Muscle of leg (tissue), 3 donors: ENCODE measurements at regions not wholly inside any gene's neighbourhood (a gene's known extent, or its start where the extent isn't known, plus 50 kb on each side); places are given as distances from the start of the nearest gene placed in this dataset.
A peak's percentile ranks its signal among the peaks of the same experiment; 100 is the strongest.
"Not testable (repeated sequence)": the region's sequence is repeated elsewhere in the genome, so short reads cannot be mapped to it uniquely, and the experiment has no call there.

Source experiments
- DNase-seq: peaks from one replicate; pipeline ENCODE4 v3.0.0; 2013
- H3K27ac ChIP-seq: one replicate; pipeline ENCODE4 v1.5.1; 2013; ENCODE audit warnings: mild to moderate bottlenecking, low read length, control low read depth
- H3K27me3 ChIP-seq: one replicate; pipeline ENCODE4 v1.6.1; 2013; ENCODE audit warnings: low read length; ENCODE audit not compliant: control insufficient read depth, insufficient read depth
- H3K36me3 ChIP-seq: one replicate; pipeline ENCODE4 v1.6.1; 2013; ENCODE audit warnings: low read length; ENCODE audit not compliant: control insufficient read depth, insufficient read depth
- H3K4me1 ChIP-seq: one replicate; pipeline ENCODE4 v1.6.1; 2013; ENCODE audit warnings: low read length; ENCODE audit not compliant: control insufficient read depth, insufficient read depth
- H3K4me3 ChIP-seq: one replicate; pipeline ENCODE4 v1.5.1; 2013; ENCODE audit warnings: low read length, control low read depth
- H3K9me3 ChIP-seq: replicated peaks from 2 replicates; pipeline ENCODE4 v1.6.1; 2013; ENCODE audit warnings: low read depth, low read length; ENCODE audit not compliant: control insufficient read depth
- WGBS: methylation state at CpG from one replicate; pipeline ENCODE4 v1.1.5; 2013; ENCODE audit warnings: missing lambda C conversion rate; ENCODE audit not compliant: insufficient coverage; 5-methylcytosine and 5-hydroxymethylcytosine counted together

DNA sequence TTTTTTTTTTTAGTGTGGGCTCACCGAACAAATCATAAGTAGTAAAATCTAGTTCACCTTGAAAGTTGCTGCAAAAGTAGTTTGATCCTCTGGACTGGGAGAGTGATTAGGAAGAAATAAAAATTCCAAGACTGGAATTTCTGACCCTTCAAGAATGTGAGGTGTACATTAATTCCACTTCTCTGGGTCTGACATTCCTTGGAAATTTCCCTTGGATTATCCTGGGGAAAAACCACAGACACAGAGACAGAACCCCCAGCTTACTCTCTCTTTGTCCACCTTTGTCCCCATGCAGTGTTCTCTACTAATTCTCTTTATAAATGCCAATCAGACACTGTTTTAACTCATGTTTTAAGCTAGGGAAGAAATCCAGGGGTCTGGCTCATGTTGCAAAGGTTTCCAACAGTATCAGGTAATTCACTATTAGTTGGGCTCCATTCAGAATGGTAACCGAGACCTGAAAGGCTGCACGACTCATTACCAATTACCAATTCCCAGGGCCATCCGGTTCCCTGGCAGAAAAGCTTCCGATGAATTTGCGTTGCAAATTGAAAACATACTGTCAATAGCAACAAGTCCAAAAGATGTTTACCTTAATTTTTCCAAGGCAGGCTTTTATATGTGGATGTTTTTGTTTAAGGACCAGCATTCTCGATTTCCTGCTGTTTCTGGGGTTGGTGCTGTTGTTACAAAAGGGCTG lies 86.3 kb downstream of the BAMBI start:
- no peak overlapping the region for H3K4me3 ChIP-seq
- 30% methylated on average over 4 of the region's 7 CpGs for WGBS
- H3K9me3 ChIP-seq, result no peaks in the 10 kb centered on the region
- peak; percentile 17 for DNase-seq
- H3K36me3 ChIP-seq, result no peaks in the 10 kb centered on the region
- H3K27me3 ChIP-seq, result no peaks in the 10 kb centered on the region
- no peaks in the 10 kb centered on the region for H3K4me1 ChIP-seq
- no peak overlapping the region for H3K27ac ChIP-seq

DNA sequence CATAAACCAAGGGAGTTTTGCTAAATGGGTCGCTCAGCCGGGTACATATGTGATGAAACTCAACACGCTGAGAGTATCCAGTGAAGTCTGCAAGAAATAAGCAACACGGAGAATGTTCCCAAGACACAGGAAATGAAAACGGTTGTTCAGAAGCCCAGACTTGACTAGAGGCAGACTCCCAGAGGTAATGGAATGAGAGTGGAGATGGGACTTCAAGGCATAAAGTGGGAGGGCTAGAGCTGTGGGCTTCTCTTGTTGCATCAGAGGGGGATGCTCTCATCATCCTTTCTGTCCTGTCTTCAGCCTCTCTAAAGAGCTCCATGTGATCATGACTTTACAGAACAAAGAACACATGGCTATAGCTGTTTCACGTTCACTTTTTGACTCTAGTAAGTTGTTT lies 88.3 kb downstream of the BAMBI start:
- Histone ChIP-seq H3K4me1 (no peaks in the 10 kb centered on the region), H3K9me3 (no peaks in the 10 kb centered on the region), H3K27me3 (no peaks in the 10 kb centered on the region), H3K36me3 (no peaks in the 10 kb centered on the region), H3K4me3 (no peak overlapping the region), H3K27ac (no peak overlapping the region)
- WGBS, result 17% methylated on average over 5 of the region's 6 CpGs
- DNase-seq, result peak; percentile 56

DNA sequence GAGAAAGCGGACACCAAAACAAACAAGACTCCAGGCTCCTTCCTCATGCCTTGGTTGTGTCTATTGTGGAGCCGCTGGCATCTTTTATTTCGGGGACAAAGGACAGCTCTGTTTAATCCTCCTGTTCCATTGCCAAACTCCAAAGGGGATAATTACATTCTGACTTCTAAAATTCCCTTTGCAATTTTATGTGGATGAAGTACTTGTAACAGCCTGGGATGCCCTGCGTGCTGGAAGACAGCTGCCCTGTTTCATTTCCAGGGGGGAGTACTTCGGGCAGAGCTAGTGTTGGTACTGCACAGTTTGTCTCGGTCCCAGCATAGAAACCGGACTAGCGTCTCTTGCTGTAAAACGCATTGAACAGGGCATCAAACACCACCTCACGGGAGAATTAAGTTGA lies 90.9 kb downstream of the BAMBI start:
- Histone ChIP-seq H3K27me3 (no peaks in the 10 kb centered on the region), H3K4me1 (no peaks in the 10 kb centered on the region), H3K36me3 (no peaks in the 10 kb centered on the region), H3K9me3 (no peaks in the 10 kb centered on the region), H3K27ac (no peak overlapping the region), H3K4me3 (no peak overlapping the region)
- DNase-seq, result no peak
- WGBS, result 83% methylated on average over 4 of the region's 10 CpGs

DNA sequence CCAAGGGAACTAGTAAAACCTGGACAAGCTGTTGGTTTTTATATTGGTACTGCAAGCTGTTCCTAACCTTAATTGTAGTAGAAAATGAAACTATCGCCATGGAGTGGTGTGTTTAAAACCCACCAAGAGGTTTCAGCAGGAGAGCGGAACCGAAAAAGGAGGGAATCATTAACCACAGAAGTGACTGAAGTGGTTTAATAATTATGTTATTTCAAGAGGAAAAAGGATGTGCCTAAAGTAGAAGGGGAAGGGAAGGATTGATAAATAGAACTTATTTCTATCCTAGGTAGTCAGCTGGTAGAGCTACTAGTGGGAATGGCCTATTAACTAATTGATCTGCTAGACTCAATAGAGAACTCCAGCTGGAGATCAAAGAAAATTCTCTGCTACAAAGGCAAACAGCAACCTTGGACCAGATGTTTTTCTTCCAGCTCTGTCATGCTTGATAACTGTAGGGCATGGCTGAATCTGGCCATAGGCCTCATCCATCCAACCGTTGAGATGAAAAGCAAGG lies 91.8 kb downstream of the BAMBI start:
- H3K9me3 ChIP-seq, result no peaks in the 10 kb centered on the region
- H3K4me3 ChIP-seq, result no peak overlapping the region
- H3K36me3 ChIP-seq, result no peaks in the 10 kb centered on the region
- 25% methylated on average over 3 of the region's 4 CpGs for WGBS
- H3K27me3 ChIP-seq, result no peaks in the 10 kb centered on the region
- DNase-seq, result no peak
- H3K4me1 ChIP-seq, result no peaks in the 10 kb centered on the region
- H3K27ac ChIP-seq, result no peak overlapping the region

DNA sequence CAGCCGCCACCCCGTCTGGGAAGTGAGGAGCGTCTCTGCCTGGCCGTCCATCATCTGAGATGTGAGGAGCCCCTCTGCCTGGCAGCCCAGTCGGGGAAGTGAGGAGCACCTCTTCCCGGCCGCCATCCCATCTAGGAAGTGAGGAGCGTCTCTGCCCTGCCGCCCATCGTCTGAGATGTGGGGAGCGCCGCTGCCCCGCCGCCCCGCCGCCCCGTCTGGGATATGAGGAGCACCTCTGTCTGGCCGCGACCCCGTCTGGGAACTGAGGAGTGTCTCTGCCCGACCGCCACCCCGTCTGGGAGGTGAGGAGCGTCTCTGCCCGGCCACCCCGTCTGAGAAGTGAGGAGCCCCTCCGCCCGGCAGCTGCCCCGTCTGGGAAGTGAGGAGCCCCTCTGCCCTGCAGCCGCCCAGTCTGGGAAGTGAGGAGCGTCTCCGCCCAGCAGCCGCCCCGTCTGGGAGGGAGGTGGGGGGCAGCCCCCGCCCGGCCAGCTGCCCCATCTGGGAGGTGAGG lies 94.3 kb downstream of the BAMBI start:
- DNase-seq, H3K27ac ChIP-seq, H3K36me3 ChIP-seq, H3K27me3 ChIP-seq, H3K9me3 ChIP-seq, H3K4me1 ChIP-seq, H3K4me3 ChIP-seq: not testable (repeated sequence)
- WGBS, result 96% methylated on average over 9 of the region's 36 CpGs

DNA sequence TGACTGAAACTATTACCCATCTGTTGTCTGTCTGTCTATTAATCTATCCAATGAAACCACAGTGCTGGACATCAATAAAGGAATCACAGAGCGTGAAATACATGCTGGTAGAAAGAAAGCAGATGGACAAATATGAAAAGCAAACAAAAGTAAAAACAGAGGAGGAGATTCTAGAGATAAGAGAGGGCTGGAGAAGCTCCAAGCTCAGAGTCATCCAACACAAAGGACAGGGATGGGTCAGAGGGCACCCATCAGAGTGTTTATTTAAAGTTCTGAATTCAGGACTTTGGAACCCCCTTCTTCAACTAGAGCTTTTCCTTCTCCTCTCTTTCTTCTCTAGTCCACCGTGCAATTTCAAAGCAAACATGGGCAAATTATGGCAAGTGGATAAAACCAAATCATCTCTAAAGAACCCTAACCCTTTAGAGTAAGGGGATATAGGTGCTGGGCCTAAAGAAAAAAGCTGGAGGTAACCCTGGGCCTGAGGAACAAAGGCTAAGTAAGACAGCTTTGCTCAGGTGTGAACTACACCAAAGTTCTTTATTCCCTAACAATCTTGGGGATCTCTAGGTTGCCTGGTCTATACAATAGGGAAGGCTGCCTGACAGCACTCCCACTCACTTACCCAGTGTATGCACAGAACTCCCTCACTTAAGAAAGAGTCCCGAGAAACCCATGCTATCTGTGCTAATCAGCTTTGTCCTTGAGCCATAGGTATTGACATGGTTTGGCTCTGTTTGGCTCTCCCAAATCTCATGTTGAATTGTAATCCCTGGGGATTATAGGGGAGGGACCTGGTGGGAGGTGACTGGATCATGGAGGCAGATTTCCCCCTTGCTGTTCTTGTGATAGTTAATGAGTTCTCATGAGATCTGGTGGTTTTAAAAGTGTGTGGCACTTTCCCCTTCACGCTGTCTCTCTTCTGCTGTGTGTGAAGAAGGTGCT lies 97.0 kb downstream of the BAMBI start:
- 100% methylated on average over 1 of the region's 4 CpGs for whole genome bisulfite sequencing
- H3K36me3 ChIP-seq, result no peaks in the 10 kb centered on the region
- no peaks in the 10 kb centered on the region for H3K27me3 ChIP-seq
- no peaks in the 10 kb centered on the region for H3K4me1 ChIP-seq
- DNase-seq, result no peak
- no peaks in the 10 kb centered on the region for H3K9me3 ChIP-seq
- H3K27ac ChIP-seq, result no peak overlapping the region
- H3K4me3 ChIP-seq, result no peak overlapping the region

DNA sequence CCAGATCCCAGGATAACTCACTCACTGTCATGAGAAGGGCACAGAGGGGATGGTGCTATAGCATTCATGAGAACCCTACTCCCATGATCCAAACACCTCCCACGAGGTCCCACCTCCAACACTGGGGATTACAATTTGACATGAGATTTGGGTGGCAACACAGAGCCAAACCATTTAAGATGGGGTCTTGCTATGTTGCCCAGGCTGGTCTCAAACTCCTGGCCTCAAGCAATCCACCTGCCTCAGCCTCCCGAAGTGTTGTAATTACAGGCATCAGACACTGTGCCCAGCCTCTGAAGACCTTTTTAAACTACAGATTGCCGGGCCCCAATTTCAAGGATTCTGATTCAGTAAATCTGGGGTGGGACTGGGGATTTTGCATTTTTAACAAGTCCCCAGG lies 98.5 kb downstream of the BAMBI start:
- no peak for DNase-seq

DNA sequence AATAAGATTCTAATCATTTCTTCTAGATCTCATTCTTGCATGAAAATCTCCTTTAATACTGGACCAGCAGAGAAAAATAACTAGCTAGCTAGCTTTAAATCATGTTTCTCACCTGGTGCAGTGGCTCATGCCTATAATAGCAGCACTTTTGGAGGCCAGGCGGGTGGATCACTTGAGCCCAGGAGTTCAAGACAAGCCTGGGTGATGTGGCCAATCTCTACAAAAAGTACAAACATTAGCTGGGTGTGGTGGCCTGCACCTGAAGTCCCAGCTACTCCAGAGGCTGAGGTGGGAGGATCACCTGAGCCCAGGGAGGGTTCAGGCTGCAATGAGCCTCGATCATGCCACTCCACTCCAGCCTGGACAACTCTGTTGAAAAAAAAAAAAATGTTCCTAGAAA lies 99.2 kb downstream of the BAMBI start:
- DNase-seq, result no peak
- WGBS, result no CpG with 5 or more reads among the region's 2 CpGs

More for the DNA sequence above, 98.5 kb downstream of the BAMBI start:
- Histone ChIP-seq H3K27ac (no peak overlapping the region), H3K9me3 (no peaks in the 10 kb centered on the region), H3K4me3 (no peak overlapping the region), H3K36me3 (no peaks in the 10 kb centered on the region), H3K27me3 (no peaks in the 10 kb centered on the region), H3K4me1 (no peaks in the 10 kb centered on the region)
- WGBS, result 100% methylated on average over 1 of the region's 3 CpGs

DNA sequence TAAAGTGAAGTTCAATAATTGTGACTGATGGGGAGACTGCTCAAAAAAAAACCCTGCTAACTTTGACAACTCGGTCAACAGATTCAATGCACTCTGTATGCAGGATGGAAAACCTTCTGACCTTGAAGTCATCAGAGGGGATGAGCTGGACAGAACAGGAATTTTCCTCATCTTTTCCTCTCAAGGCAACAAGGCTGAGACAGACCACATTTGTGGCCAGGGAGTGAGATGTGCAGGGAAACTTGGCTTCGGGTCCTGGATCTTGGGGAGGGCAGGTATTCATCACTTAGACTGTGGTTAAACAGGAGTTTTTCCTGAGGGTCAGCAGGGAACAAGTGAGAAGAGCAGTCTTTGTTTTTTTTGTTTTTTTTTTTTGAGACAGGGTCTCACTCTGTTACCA lies 100.6 kb downstream of the BAMBI start:
- H3K36me3 ChIP-seq, result no peaks in the 10 kb centered on the region
- WGBS, result no CpG with 5 or more reads among the region's 2 CpGs
- no peak for DNase-seq
- H3K27ac ChIP-seq, result no peak overlapping the region
- no peaks in the 10 kb centered on the region for H3K27me3 ChIP-seq
- H3K9me3 ChIP-seq, result no peaks in the 10 kb centered on the region
- no peak overlapping the region for H3K4me3 ChIP-seq
- no peaks in the 10 kb centered on the region for H3K4me1 ChIP-seq

More for the DNA sequence above, 99.2 kb downstream of the BAMBI start:
- H3K36me3 ChIP-seq, result no peaks in the 10 kb centered on the region
- H3K27ac ChIP-seq, result no peak overlapping the region
- no peaks in the 10 kb centered on the region for H3K4me1 ChIP-seq
- H3K4me3 ChIP-seq, result no peak overlapping the region
- H3K27me3 ChIP-seq, result no peaks in the 10 kb centered on the region
- H3K9me3 ChIP-seq, result no peaks in the 10 kb centered on the region

DNA sequence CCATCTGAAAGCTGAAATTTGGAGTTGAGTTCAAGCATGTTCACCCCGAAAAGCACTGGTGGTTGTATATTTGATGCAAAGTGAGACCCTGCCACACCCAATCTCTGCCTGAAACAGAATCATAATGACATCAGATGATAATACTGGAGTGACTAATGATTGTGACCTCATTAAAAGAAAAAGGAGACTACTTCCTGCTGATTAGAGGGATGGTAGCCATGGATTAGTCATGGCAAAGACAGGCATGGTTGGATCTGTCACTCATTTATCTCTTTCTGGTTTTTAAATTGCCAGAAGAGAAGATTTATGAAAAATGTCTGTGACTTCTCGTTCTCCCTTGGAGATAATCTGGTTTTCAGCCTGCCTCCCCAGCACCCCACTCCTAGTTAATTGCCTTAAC lies 101.2 kb downstream of the BAMBI start:
- no peak for DNase-seq
- Histone ChIP-seq H3K9me3 (no peaks in the 10 kb centered on the region), H3K4me3 (no peak overlapping the region), H3K4me1 (no peaks in the 10 kb centered on the region), H3K27ac (no peak overlapping the region), H3K36me3 (no peaks in the 10 kb centered on the region), H3K27me3 (no peaks in the 10 kb centered on the region)
- WGBS, result no CpG with 5 or more reads among the region's 2 CpGs
